H1 (cell line): ENCODE measurements at regions not wholly inside any gene's neighbourhood (a gene's known extent, or its start where the extent isn't known, plus 50 kb on each side); places are given as distances from the start of the nearest gene placed in this dataset.

Source experiments
- CTCF ChIA-PET: fragments of 300-600 bp; sonication (Branson Sonifier 250); formaldehyde crosslinking; loops from one replicate; lab custom pipeline; 2021; ENCODE audit not compliant: partially characterized antibody; lab: Charles Lee
- POLR2A ChIA-PET: fragments of 300-600 bp; sonication (Branson Sonifier 250); formaldehyde crosslinking; loops from one replicate; lab custom pipeline; 2021; ENCODE audit warnings: inconsistent platforms; ENCODE audit not compliant: partially characterized antibody; lab: Charles Lee
- DNase-seq, 2 experiments: peaks; one replicate each; pipeline versions ENCODE4 v3.0.0 to v3.0.0-alpha.2; 2010 to 2022; ENCODE audit warnings: low spot score in 2 of 2, low read depth in 1 of 2, mixed read lengths in 1 of 2
- FAIRE-seq: peaks from 2 replicates; lab custom pipeline; 2011; peaks lifted over from hg19 to GRCh38; lab: Jason Lieb, UNC
- H2AFZ ChIP-seq: 2 replicates; pipeline ENCODE4 v1.8.1; 2012; ENCODE audit warnings: low read length, inconsistent platforms
- H2AK5ac ChIP-seq: 2 replicates; pipeline ENCODE4 v1.6.1; 2013; ENCODE audit warnings: low read depth, low read length
- H2BK120ac ChIP-seq: replicated peaks from 2 replicates; pipeline ENCODE3; 2013; ENCODE audit warnings: low read depth, low read length, inconsistent platforms
- H2BK12ac ChIP-seq: 2 replicates; pipeline ENCODE4 v1.6.1; 2013; ENCODE audit warnings: low read depth, low read length
- H2BK15ac ChIP-seq: 2 replicates; pipeline ENCODE4 v1.6.1; 2013; ENCODE audit warnings: low read length
- H2BK20ac ChIP-seq: 2 replicates; pipeline ENCODE4 v1.6.1; 2013; ENCODE audit warnings: low read length
- H2BK5ac ChIP-seq: 2 replicates; pipeline ENCODE4 v1.6.1; 2013; ENCODE audit warnings: low read depth, low read length
- H3K14ac ChIP-seq: 2 replicates; pipeline ENCODE4 v1.6.1; 2013; ENCODE audit warnings: inconsistent platforms; ENCODE audit not compliant: insufficient read length
- H3K18ac ChIP-seq: 2 replicates; pipeline ENCODE4 v1.6.1; 2013; ENCODE audit warnings: low read length; ENCODE audit errors: extremely low read depth
- H3K23ac ChIP-seq: 2 replicates; pipeline ENCODE4 v1.6.1; 2013; ENCODE audit warnings: inconsistent platforms; ENCODE audit not compliant: insufficient read length
- H3K23me2 ChIP-seq: 2 replicates; pipeline ENCODE4 v1.6.1; 2013; ENCODE audit warnings: low read depth, low read length
- H3K27ac ChIP-seq: 2 replicates; pipeline ENCODE4 v1.6.1; 2011; ENCODE audit warnings: low read depth, low read length, inconsistent platforms
- H3K27me3 ChIP-seq, 4 experiments: replicated peaks in 1 of 4; 1 replicate in 1 of 4; 2 replicates in 3 of 4; pipeline versions ENCODE4 v1.6.1 to v1.8.1; 2011 to 2013; ENCODE audit warnings: low read length in 3 of 4, mild to moderate bottlenecking in 3 of 4, inconsistent platforms in 2 of 4, mixed read lengths in 2 of 4, moderate library complexity in 1 of 4; ENCODE audit not compliant: control insufficient read depth in 3 of 4, insufficient read depth in 3 of 4; ENCODE audit errors: extremely low read depth in 1 of 4
- H3K36me3 ChIP-seq, 4 experiments: 2 replicates each; pipeline versions ENCODE4 v1.6.1 to v1.8.1; 2011 to 2013; ENCODE audit warnings: mild to moderate bottlenecking in 4 of 4, low read length in 3 of 4, moderate library complexity in 2 of 4, control low read depth in 1 of 4, inconsistent platforms in 1 of 4; ENCODE audit not compliant: insufficient read depth in 4 of 4, control insufficient read depth in 2 of 4
- H3K4ac ChIP-seq: replicated peaks from 2 replicates; pipeline ENCODE3; 2013; ENCODE audit warnings: low read length, low read depth, mixed read lengths, inconsistent platforms; ENCODE audit not compliant: insufficient read length
- H3K4me1 ChIP-seq, 4 experiments: replicated peaks in 1 of 4; 1 replicate in 1 of 4; 2 replicates in 3 of 4; pipeline versions ENCODE4 v1.6.1 to v1.8.1; 2011 to 2013; ENCODE audit warnings: low read length in 3 of 4, inconsistent platforms in 2 of 4, mixed read lengths in 1 of 4; ENCODE audit not compliant: insufficient read depth in 4 of 4, control insufficient read depth in 3 of 4
- H3K4me2 ChIP-seq, 2 experiments: 2 replicates each; pipeline versions ENCODE4 v1.6.1 to v1.8.1; 2011 to 2013; ENCODE audit warnings: low read depth in 2 of 2, low read length in 2 of 2, control low read depth in 1 of 2, inconsistent platforms in 1 of 2, mild to moderate bottlenecking in 1 of 2; ENCODE audit not compliant: insufficient read depth in 1 of 2
- H3K4me3 ChIP-seq, 4 experiments: fragments of 200-600, 300-600 bp in 1 of 4; sonication (generic), shearing (Covaris generic), sonication (Bioruptor Twin) in 1 of 4; 2 replicates each; pipeline versions ENCODE4 v1.5.1 to v1.8.1; 2011 to 2016; ENCODE audit warnings: low read length in 4 of 4, low read depth in 3 of 4, control low read depth in 2 of 4, inconsistent platforms in 2 of 4, mild to moderate bottlenecking in 2 of 4, mixed read lengths in 1 of 4, moderate library complexity in 1 of 4; ENCODE audit not compliant: insufficient read depth in 2 of 4; ENCODE audit errors: extremely low read depth in 1 of 4
- H3K56ac ChIP-seq: replicated peaks from 2 replicates; pipeline ENCODE3; 2013; ENCODE audit warnings: low read depth, mild to moderate bottlenecking, mixed read lengths, low read length, inconsistent platforms; ENCODE audit not compliant: insufficient read length
- H3K79me1 ChIP-seq: 2 replicates; pipeline ENCODE4 v1.6.1; 2013; ENCODE audit warnings: low read depth, low read length, control low read depth
- H3K79me2 ChIP-seq, 2 experiments: 2 replicates each; pipeline versions ENCODE4 v1.6.1 to v1.8.1; 2012 to 2013; ENCODE audit warnings: low read length in 2 of 2, mild to moderate bottlenecking in 2 of 2, inconsistent platforms in 1 of 2; ENCODE audit not compliant: insufficient read depth in 2 of 2, control insufficient read depth in 1 of 2
- H3K9ac ChIP-seq, 4 experiments: replicated peaks in 1 of 4; 1 replicate in 1 of 4; 2 replicates in 3 of 4; pipeline versions ENCODE4 v1.6.1 to v1.8.1; 2011 to 2013; ENCODE audit warnings: low read depth in 3 of 4, low read length in 3 of 4, control low read depth in 2 of 4, mild to moderate bottlenecking in 2 of 4, moderate library complexity in 2 of 4, inconsistent platforms in 1 of 4; ENCODE audit errors: extremely low read depth in 1 of 4
- H3K9me3 ChIP-seq, 2 experiments: 2 replicates each; pipeline versions ENCODE4 v1.6.1 to v1.8.1; 2012 to 2013; ENCODE audit warnings: mild to moderate bottlenecking in 2 of 2, moderate library complexity in 2 of 2, control low read depth in 1 of 2, inconsistent platforms in 1 of 2, low read depth in 1 of 2, low read length in 1 of 2, mixed read lengths in 1 of 2; ENCODE audit not compliant: insufficient read depth in 2 of 2
- H4K20me1 ChIP-seq, 2 experiments: replicated peaks in 1 of 2; 2 replicates each; pipeline versions ENCODE3 to v1.8.1; 2011 to 2013; ENCODE audit warnings: inconsistent platforms in 2 of 2, low read length in 2 of 2, mild to moderate bottlenecking in 1 of 2; ENCODE audit not compliant: insufficient read depth in 2 of 2, control insufficient read depth in 1 of 2
- H4K5ac ChIP-seq: 2 replicates; pipeline ENCODE4 v1.6.1; 2013; ENCODE audit warnings: low read length, low read depth, mixed read lengths, inconsistent platforms; ENCODE audit not compliant: insufficient read length
- H4K8ac ChIP-seq: 2 replicates; pipeline ENCODE4 v1.8.0; 2013; ENCODE audit warnings: mild to moderate bottlenecking, moderate library complexity, low read length, inconsistent platforms; ENCODE audit not compliant: insufficient read depth; ENCODE audit errors: extremely low read depth
- H4K91ac ChIP-seq: replicated peaks from 2 replicates; pipeline ENCODE3; 2013; ENCODE audit warnings: low read length, mixed read lengths, inconsistent platforms; ENCODE audit not compliant: insufficient read length
- SAP30 ChIP-seq: fragments of 300-600 bp; sonication (generic); IDR thresholded peaks from 2 replicates; pipeline ENCODE4 v1.7.1; 2012; ENCODE audit warnings: low read length, moderate library complexity, mild to moderate bottlenecking, inconsistent platforms; ENCODE audit not compliant: insufficient read depth, insufficient replicate concordance
- SIX5 ChIP-seq: IDR thresholded peaks from 2 replicates; pipeline ENCODE4 v1.6.1; 2011; ENCODE audit warnings: mild to moderate bottlenecking, low read depth, low read length
- SRF ChIP-seq: IDR thresholded peaks from 2 replicates; pipeline ENCODE4 v1.6.1; 2011; ENCODE audit warnings: mild to moderate bottlenecking, low read depth, low read length, moderate library complexity
- TEAD4 ChIP-seq: IDR thresholded peaks from 2 replicates; pipeline ENCODE4 v1.6.1; 2012; ENCODE audit warnings: low read depth, low read length, inconsistent platforms, mixed read lengths
- WGBS, 2 experiments: shearing (Covaris generic) in 1 of 2; methylation state at CpG; one replicate each; pipeline versions ENCODE4 v1.1.6 to v1.1.7; 2013 to 2015; ENCODE audit warnings: low lambda C conversion rate in 2 of 2, mixed read lengths in 2 of 2, inconsistent platforms in 1 of 2, low coverage in 1 of 2, missing lambda C conversion rate in 1 of 2; ENCODE audit not compliant: insufficient replicate concordance in 2 of 2, insufficient coverage in 1 of 2, insufficient read length in 1 of 2; ENCODE audit errors: extremely low coverage in 1 of 2, missing lambda C conversion rate in 1 of 2; 5-methylcytosine and 5-hydroxymethylcytosine counted together

DNA sequence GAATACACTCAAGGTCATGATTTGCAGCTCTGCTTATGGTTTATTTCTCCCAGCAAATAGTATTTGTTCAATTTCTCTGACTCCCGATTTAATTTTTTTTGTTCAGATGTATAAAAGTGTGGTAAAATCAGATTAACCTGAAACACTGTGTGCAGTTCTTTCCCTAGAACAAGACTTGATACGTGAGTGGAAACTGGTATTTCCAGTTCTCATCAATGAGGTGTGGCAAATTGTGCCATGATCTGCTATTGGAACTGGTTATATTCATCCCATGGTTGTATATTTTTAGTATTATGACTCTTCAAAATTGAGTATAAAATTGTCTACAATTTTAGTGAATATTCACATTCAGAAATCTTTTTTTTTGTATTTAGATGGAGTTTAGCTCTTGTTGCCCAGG is 76.8 kb upstream of the IVNS1ABP start:
- H3K4me2 ChIP-seq = no peak overlapping the region
- no peak overlapping the region for H2BK15ac ChIP-seq
- no peak overlapping the region for H3K4ac ChIP-seq
- ChIA-PET CTCF (no interaction called here), POLR2A (interaction anchor here (0.8 kb wide), 1 partner anchor 76 kb away, joined by 4 read pairs; the partner anchor contains the start of gene IVNS1ABP)
- TF ChIP-seq SRF (no peak), SAP30 (no peak), TEAD4 (no peak), SIX5 (no peak)
- no peak for DNase-seq
- H3K4me1 ChIP-seq = no peaks in the 10 kb centered on the region
- H3K23ac ChIP-seq = no peak overlapping the region
- H2AK5ac ChIP-seq = no peak overlapping the region
- no peaks in the 10 kb centered on the region for H3K9me3 ChIP-seq
- no peak overlapping the region for H3K14ac ChIP-seq
- no peaks in the 10 kb centered on the region for H3K36me3 ChIP-seq
- no peaks in the 10 kb centered on the region for H3K27me3 ChIP-seq
- H3K79me1 ChIP-seq = no peaks in the 10 kb centered on the region
- H3K23me2 ChIP-seq = no peaks in the 10 kb centered on the region
- WGBS, 2 experiments = 92% methylated on average over 2 of the region's 2 CpGs; no CpG with 5 or more reads in 1 of the 2 experiments
- H4K91ac ChIP-seq = no peak overlapping the region
- no peak overlapping the region for H2BK20ac ChIP-seq
- H2AFZ ChIP-seq = no peak overlapping the region
- H3K27ac ChIP-seq = no peak overlapping the region
- H3K4me3 ChIP-seq = no peak overlapping the region
- no peak overlapping the region for H3K18ac ChIP-seq
- no peak for FAIRE-seq
- no peak overlapping the region for H2BK5ac ChIP-seq
- H2BK120ac ChIP-seq = no peak overlapping the region
- no peak overlapping the region for H3K56ac ChIP-seq
- H4K8ac ChIP-seq = no peak overlapping the region
- H3K79me2 ChIP-seq = no peaks in the 10 kb centered on the region
- H3K9ac ChIP-seq = no peak overlapping the region
- H4K20me1 ChIP-seq = no peaks in the 10 kb centered on the region
- H2BK12ac ChIP-seq = no peak overlapping the region
- no peak overlapping the region for H4K5ac ChIP-seq
